Activated naive CD4-positive, alpha-beta T cell treated with anti-CD3 and anti-CD28 coated beads, Interleukin-2, amount 50 U/mL, for 72 hours (primary cell): ENCODE measurements at regions not wholly inside any gene's neighbourhood (a gene's known extent, or its start where the extent isn't known, plus 50 kb on each side); places are given as distances from the start of the nearest gene placed in this dataset.
"Not testable (repeated sequence)": the region's sequence is repeated elsewhere in the genome, so short reads cannot be mapped to it uniquely, and the experiment has no call there.

Experiments used
- ATAC-seq, 2 donors: fragments of 150-1000 bp; cut with Tn5 transposase; 2 replicates each; pipeline ENCODE4 v1.10.0; 2021; ENCODE audit warnings: mild to moderate bottlenecking in 2 of 2, moderate library complexity in 2 of 2
- DNase-seq, 2 donors: peaks; one replicate each; pipeline ENCODE4 v3.0.0; 2021 to 2022; ENCODE audit warnings: low spot score in 2 of 2
- H3K27ac Mint-ChIP-seq, 2 donors: one replicate each; pipeline ENCODE4 v1.8.0; 2022; ENCODE audit warnings: mild to moderate bottlenecking in 2 of 2, mixed read lengths in 2 of 2
- H3K36me3 Mint-ChIP-seq, 2 donors: one replicate each; pipeline ENCODE4 v1.8.0; 2022; ENCODE audit warnings: mixed read lengths in 2 of 2
- H3K9me3 Mint-ChIP-seq, 2 donors: one replicate each; pipeline ENCODE4 v1.8.0; 2022; ENCODE audit warnings: mixed read lengths in 2 of 2

GRCh38 chr2:146987996-146988395 lies 856.8 kb upstream of the ACVR2A start:
- DNase-seq (no peak), ATAC-seq (no peak)
- H3K9me3 Mint-ChIP-seq: no peaks in the 10 kb centered on the region
- no peaks in the 10 kb centered on the region for H3K36me3 Mint-ChIP-seq
- no peak overlapping the region for H3K27ac Mint-ChIP-seq

GRCh38 chr2:146986161-146986560 lies 858.7 kb upstream of the ACVR2A start:
- no peak overlapping the region for H3K27ac Mint-ChIP-seq
- H3K9me3 Mint-ChIP-seq: no peaks in the 10 kb centered on the region
- DNase-seq (no peak), ATAC-seq (no peak)
- H3K36me3 Mint-ChIP-seq: no peaks in the 10 kb centered on the region

GRCh38 chr2:146985753-146986152 lies 859.1 kb upstream of the ACVR2A start:
- no peak overlapping the region for H3K27ac Mint-ChIP-seq
- H3K9me3 Mint-ChIP-seq: no peaks in the 10 kb centered on the region
- H3K36me3 Mint-ChIP-seq: no peaks in the 10 kb centered on the region

GRCh38 chr2:146984014-146984413 lies 860.8 kb upstream of the ACVR2A start:
- Mint-ChIP-seq H3K9me3 (peaks cover 3 to 5% of the 10 kb centered on the region in 2 donors), H3K27ac (no peak overlapping the region), H3K36me3 (no peaks in the 10 kb centered on the region)
- ATAC-seq: no peak
- DNase-seq: no peak

More at GRCh38 chr2:146985753-146986152, 859.1 kb upstream of the ACVR2A start:
- ATAC-seq (no peak), DNase-seq (no peak)

- peaks cover 3 to 5% of the 10 kb centered on the region in 2 donors for H3K9me3 Mint-ChIP-seq
- H3K36me3 Mint-ChIP-seq: no peaks in the 10 kb centered on the region
- H3K27ac Mint-ChIP-seq: no peak overlapping the region
- DNase-seq (no peak), ATAC-seq (no peak)
Observed at GRCh38 chr2:146982393-146982846, 862.4 kb upstream of the ACVR2A start.

- no peaks in the 10 kb centered on the region for H3K36me3 Mint-ChIP-seq
- H3K27ac Mint-ChIP-seq: no peak overlapping the region
- H3K9me3 Mint-ChIP-seq: peaks cover 3 to 5% of the 10 kb centered on the region in 2 donors
- ATAC-seq (no peak), DNase-seq (no peak)
Observed at GRCh38 chr2:146981921-146982320, 862.9 kb upstream of the ACVR2A start.

GRCh38 chr2:146979746-146980145 lies 865.1 kb upstream of the ACVR2A start:
- ATAC-seq: no peak
- no peak for DNase-seq
- no peak overlapping the region for H3K27ac Mint-ChIP-seq
- no peaks in the 10 kb centered on the region for H3K36me3 Mint-ChIP-seq
- peaks cover 3 to 5% of the 10 kb centered on the region in 2 donors for H3K9me3 Mint-ChIP-seq

- H3K9me3 Mint-ChIP-seq: peaks cover 3 to 5% of the 10 kb centered on the region in 2 donors
- no peak overlapping the region for H3K27ac Mint-ChIP-seq
- DNase-seq: no peak
- ATAC-seq: no peak
- no peaks in the 10 kb centered on the region for H3K36me3 Mint-ChIP-seq
Observed at GRCh38 chr2:146978577-146979555, 866.0 kb upstream of the ACVR2A start.

- not testable (repeated sequence) for ATAC-seq, H3K27ac Mint-ChIP-seq, DNase-seq, H3K36me3 Mint-ChIP-seq, H3K9me3 Mint-ChIP-seq
Observed at GRCh38 chr2:146970981-146971380, 873.8 kb upstream of the ACVR2A start.

GRCh38 chr2:146969703-146970102 lies 875.1 kb upstream of the ACVR2A start:
- H3K36me3 Mint-ChIP-seq, H3K9me3 Mint-ChIP-seq, ATAC-seq, DNase-seq, H3K27ac Mint-ChIP-seq: not testable (repeated sequence)

GRCh38 chr2:146964494-146964893 lies 880.3 kb upstream of the ACVR2A start:
- H3K9me3 Mint-ChIP-seq: no peaks in the 10 kb centered on the region
- H3K36me3 Mint-ChIP-seq: no peaks in the 10 kb centered on the region
- no peak overlapping the region for H3K27ac Mint-ChIP-seq
- no peak for ATAC-seq
- no peak for DNase-seq

- ATAC-seq: no peak
- Mint-ChIP-seq H3K9me3 (no peaks in the 10 kb centered on the region), H3K27ac (no peak overlapping the region), H3K36me3 (no peaks in the 10 kb centered on the region)
- no peak for DNase-seq
Observed at GRCh38 chr2:146954544-146954943, 890.3 kb upstream of the ACVR2A start.

- Mint-ChIP-seq H3K9me3 (no peaks in the 10 kb centered on the region), H3K36me3 (no peaks in the 10 kb centered on the region), H3K27ac (no peak overlapping the region)
- ATAC-seq (no peak), DNase-seq (no peak)
Observed at GRCh38 chr2:146952696-146953095, 892.1 kb upstream of the ACVR2A start.

GRCh38 chr2:146950911-146951310 lies 893.9 kb upstream of the ACVR2A start:
- no peaks in the 10 kb centered on the region for H3K9me3 Mint-ChIP-seq
- no peak for DNase-seq
- no peaks in the 10 kb centered on the region for H3K36me3 Mint-ChIP-seq
- ATAC-seq: no peak
- no peak overlapping the region for H3K27ac Mint-ChIP-seq

- Mint-ChIP-seq H3K9me3 (peaks cover 0 to 3% of the 10 kb centered on the region in 2 donors), H3K36me3 (no peaks in the 10 kb centered on the region), H3K27ac (no peak overlapping the region)
- DNase-seq (no peak), ATAC-seq (no peak)
Observed at GRCh38 chr2:146950361-146950760, 894.5 kb upstream of the ACVR2A start.

GRCh38 chr2:146949400-146949799 lies 895.4 kb upstream of the ACVR2A start:
- ATAC-seq (no peak), DNase-seq (no peak)
- H3K9me3 Mint-ChIP-seq: peaks cover 0 to 6% of the 10 kb centered on the region in 2 donors
- no peaks in the 10 kb centered on the region for H3K36me3 Mint-ChIP-seq
- no peak overlapping the region for H3K27ac Mint-ChIP-seq

GRCh38 chr2:146944601-146945000 lies 900.2 kb upstream of the ACVR2A start:
- Mint-ChIP-seq H3K36me3 (no peaks in the 10 kb centered on the region), H3K27ac (no peak overlapping the region), H3K9me3 (peaks cover 0 to 10% of the 10 kb centered on the region in 2 donors)
- DNase-seq (no peak), ATAC-seq (no peak)
